A673 (cell line): ENCODE measurements at regions not wholly inside any gene's neighbourhood (a gene's known extent, or its start where the extent isn't known, plus 50 kb on each side); places are given as distances from the start of the nearest gene placed in this dataset.

Experiments
- BruUV-seq: library from RNA; stranded (reverse); fragments of 400-500 nt; replicated peaks from 2 replicates; lab custom pipeline; 2021; lab: Mats Ljungman, UMichigan
- CTCF ChIA-PET: fragments of 300-600 bp; sonication (Branson Sonifier 250); formaldehyde crosslinking; loops from one replicate; lab custom pipeline; 2022; ENCODE audit warnings: antibody characterized with exemption; lab: Charles Lee
- POLR2A ChIA-PET: fragments of 300-600 bp; sonication (Branson Sonifier 250); formaldehyde crosslinking; loops from one replicate; lab custom pipeline; 2022; ENCODE audit warnings: antibody characterized with exemption; ENCODE audit not compliant: low non-redundant PET; lab: Charles Lee
- DNase-seq: peaks from one replicate; pipeline ENCODE4 v3.0.0-alpha.2; 2015; ENCODE audit warnings: low spot score
- H3K27ac ChIP-seq: fragments of 200-600 bp; sonication (generic); 2 replicates; pipeline ENCODE4 v1.5.1; 2016; ENCODE audit warnings: mixed run types, low read depth, mild to moderate bottlenecking, mixed read lengths, antibody characterized with exemption, low read length; ENCODE audit not compliant: poor library complexity, severe bottlenecking
- H3K27me3 ChIP-seq: fragments of 200-600 bp; sonication (generic); replicated peaks from 2 replicates; pipeline ENCODE4 v1.6.1; 2017; ENCODE audit warnings: mixed run types, low read depth, mild to moderate bottlenecking, mixed read lengths, antibody characterized with exemption, low read length; ENCODE audit not compliant: insufficient read depth, poor library complexity
- H3K36me3 ChIP-seq: fragments of 200-600 bp; sonication (generic); 2 replicates; pipeline ENCODE4 v1.6.1; 2016; ENCODE audit warnings: mixed run types, mild to moderate bottlenecking, mixed read lengths, antibody characterized with exemption, low read length; ENCODE audit not compliant: insufficient read depth, poor library complexity, severe bottlenecking
- H3K4me1 ChIP-seq: fragments of 200-600 bp; sonication (generic); 2 replicates; pipeline ENCODE4 v1.6.1; 2017; ENCODE audit warnings: mixed run types, mild to moderate bottlenecking, mixed read lengths, antibody characterized with exemption, low read length; ENCODE audit not compliant: insufficient read depth, poor library complexity, severe bottlenecking
- H3K4me3 ChIP-seq: fragments of 200-600 bp; sonication (generic); 2 replicates; pipeline ENCODE4 v1.5.1; 2016; ENCODE audit warnings: low read depth, mixed run types, mild to moderate bottlenecking, mixed read lengths, low read length; ENCODE audit not compliant: poor library complexity, severe bottlenecking
- H3K9me3 ChIP-seq: fragments of 200-600 bp; sonication (generic); 2 replicates; pipeline ENCODE4 v1.6.1; 2016; ENCODE audit warnings: mixed run types, low read depth, mild to moderate bottlenecking, mixed read lengths, antibody characterized with exemption, low read length; ENCODE audit not compliant: poor library complexity, severe bottlenecking
- CTCF ChIP-seq: fragments of 300-800, 200-600 bp; sonication (generic); conservative IDR thresholded peaks from 2 replicates; pipeline ENCODE4 v1.5.1; 2017; ENCODE audit warnings: low read depth, mild to moderate bottlenecking, antibody characterized with exemption, low read length, moderate library complexity, mixed read lengths
- EZH2 ChIP-seq: fragments of 200-600 bp; sonication (generic); IDR thresholded peaks from 2 replicates; pipeline ENCODE4 v1.6.1; 2017; ENCODE audit warnings: borderline replicate concordance, low read depth, mild to moderate bottlenecking, mixed read lengths, antibody characterized with exemption, low read length; ENCODE audit not compliant: poor library complexity, severe bottlenecking
- intact Hi-C: fragments of 100-400 bp; cut with micrococcal nuclease; formaldehyde crosslinking; loops from one replicate; pipeline ENCODE4 v1.10.0; 2022; ENCODE audit not compliant: unreplicated experiment

GRCh38 chr15:91498046-91498748, 355.3 kb upstream of the SLCO3A1 start:
- intact Hi-C loops, result no loop called here
- no TSS peak for BruUV-seq
- Histone ChIP-seq H3K27ac (no peak overlapping the region), H3K4me3 (no peak overlapping the region), H3K4me1 (no peaks in the 10 kb centered on the region), H3K27me3 (no peaks in the 10 kb centered on the region), H3K9me3 (no peaks in the 10 kb centered on the region), H3K36me3 (no peaks in the 10 kb centered on the region)
- CTCF ChIA-PET, result no interaction called here
- POLR2A ChIA-PET, result no interaction called here
- no peak for DNase-seq
- no peak for TF ChIP-seq CTCF
- no peak for TF ChIP-seq EZH2

GRCh38 chr15:91498749-91499062, 354.8 kb upstream of the SLCO3A1 start:
- H3K36me3 ChIP-seq, result no peaks in the 10 kb centered on the region
- no peaks in the 10 kb centered on the region for H3K9me3 ChIP-seq
- POLR2A ChIA-PET, result no interaction called here
- intact Hi-C loops, result no loop called here
- H3K4me1 ChIP-seq, result no peaks in the 10 kb centered on the region
- no peaks in the 10 kb centered on the region for H3K27me3 ChIP-seq
- no peak overlapping the region for H3K4me3 ChIP-seq
- DNase-seq, result no peak
- no peak overlapping the region for H3K27ac ChIP-seq
- BruUV-seq, result no TSS peak
- CTCF ChIA-PET, result no interaction called here
- TF ChIP-seq EZH2 (no peak), CTCF (no peak)

GRCh38 chr15:91499774-91500383, 353.6 kb upstream of the SLCO3A1 start:
- no TSS peak for BruUV-seq
- intact Hi-C loops, result no loop called here
- Histone ChIP-seq H3K4me3 (no peak overlapping the region), H3K4me1 (no peaks in the 10 kb centered on the region), H3K9me3 (no peaks in the 10 kb centered on the region), H3K27me3 (no peaks in the 10 kb centered on the region), H3K36me3 (no peaks in the 10 kb centered on the region), H3K27ac (no peak overlapping the region)
- DNase-seq, result no peak
- ChIA-PET CTCF (no interaction called here), POLR2A (no interaction called here)
- no peak for TF ChIP-seq EZH2
- no peak for TF ChIP-seq CTCF
